K562 (cell line): ENCODE measurements at regions not wholly inside any gene's neighbourhood (a gene's known extent, or its start where the extent isn't known, plus 50 kb on each side); places are given as distances from the start of the nearest gene placed in this dataset.

ENCODE experiments used
- ATAC-seq: fragments of 200-7000 bp; cut with Tn5 transposase; 3 replicates; pipeline ENCODE4 v1.9.1; 2020; ENCODE audit warnings: moderate library complexity
- BruUV-seq: library from RNA; stranded (reverse); fragments of 400-500 nt; replicated peaks from 2 replicates; lab custom pipeline; 2021; lab: Mats Ljungman, UMichigan
- CTCF ChIA-PET: fragments of 300-600 bp; formaldehyde crosslinking; extraction: SDS; loops from one replicate; lab custom pipeline; 2021; ENCODE audit warnings: low intra/inter-chr PET ratio; lab: Yijun Ruan, JAX
- POLR2A ChIA-PET: fragments of 300-600, 350-650 bp; sonication (Branson Sonifier 250); formaldehyde crosslinking; extraction: SDS; loops from one replicate; lab custom pipeline; 2021; ENCODE audit warnings: antibody characterized with exemption, inconsistent platforms; lab: Yijun Ruan, JAX
- DNase-seq, 4 experiments: peaks; one replicate each; pipeline versions ENCODE4 v3.0.0 to v3.0.0-alpha.2; 2011 to 2018; ENCODE audit warnings: low spot score in 3 of 4, mixed read lengths in 3 of 4; ENCODE audit errors: extremely low read depth in 1 of 4
- FAIRE-seq: peaks from 2 replicates; lab custom pipeline; 2011; peaks lifted over from hg19 to GRCh38; lab: Jason Lieb, UNC
- H2AFZ ChIP-seq: 2 replicates; pipeline ENCODE4 v1.6.0; 2011; ENCODE audit warnings: low read depth, low read length, control low read depth, inconsistent platforms
- H3K27ac ChIP-seq: fragments of 200-600 bp; 3 replicates; pipeline ENCODE4 v1.8.0; 2011; ENCODE audit warnings: low read depth, mild to moderate bottlenecking, control low read depth, inconsistent platforms, low read length, moderate library complexity, mixed read lengths; ENCODE audit errors: extremely low read depth
- H3K27me3 ChIP-seq, 2 experiments: fragments of 300-600 bp in 1 of 2; 2 replicates in 1 of 2; 3 replicates in 1 of 2; pipeline versions ENCODE4 v1.6.0 to v1.8.0; 2011; ENCODE audit warnings: inconsistent platforms in 2 of 2, low read length in 2 of 2, mild to moderate bottlenecking in 1 of 2, mixed read lengths in 1 of 2, moderate library complexity in 1 of 2; ENCODE audit not compliant: control insufficient read depth in 2 of 2, insufficient read depth in 2 of 2
- H3K36me3 ChIP-seq: fragments of 300-600 bp; 3 replicates; pipeline ENCODE4 v1.8.0; 2011; ENCODE audit warnings: mild to moderate bottlenecking, low read length, inconsistent platforms; ENCODE audit not compliant: control insufficient read depth, insufficient read depth
- H3K4me1 ChIP-seq, 2 experiments: fragments of 200-600 bp in 1 of 2; replicated peaks in 1 of 2; 2 replicates in 1 of 2; 3 replicates in 1 of 2; pipeline versions ENCODE4 v1.5.1 to v1.8.0; 2011; ENCODE audit warnings: inconsistent platforms in 2 of 2, low read length in 2 of 2, mild to moderate bottlenecking in 1 of 2, mixed read lengths in 1 of 2, moderate library complexity in 1 of 2; ENCODE audit not compliant: control insufficient read depth in 2 of 2, insufficient read depth in 2 of 2
- H3K4me2 ChIP-seq: 2 replicates; pipeline ENCODE4 v1.6.1; 2011; ENCODE audit warnings: low read length, control low read depth, inconsistent platforms, mixed read lengths; ENCODE audit not compliant: insufficient read depth
- H3K4me3 ChIP-seq: fragments of 200-600 bp; sonication (generic), shearing (Covaris generic); 2 replicates; pipeline ENCODE4 v1.5.1; 2016; ENCODE audit warnings: control low read depth, inconsistent platforms
- H3K79me2 ChIP-seq: fragments of 200-600 bp; 3 replicates; pipeline ENCODE4 v1.8.0; 2011; ENCODE audit warnings: low read length, inconsistent platforms; ENCODE audit not compliant: control insufficient read depth, insufficient read depth
- H3K9ac ChIP-seq, 2 experiments: 2 replicates each; pipeline versions ENCODE4 v1.6.0 to v1.6.1; 2011; ENCODE audit warnings: low read depth in 2 of 2, low read length in 2 of 2, control low read depth in 1 of 2, inconsistent platforms in 1 of 2, mild to moderate bottlenecking in 1 of 2, mixed read lengths in 1 of 2; ENCODE audit not compliant: insufficient read depth in 1 of 2
- H3K9me1 ChIP-seq: one replicate; pipeline ENCODE4 v1.6.0; 2011; ENCODE audit warnings: inconsistent platforms, mild to moderate bottlenecking, low read length, moderate library complexity; ENCODE audit not compliant: control insufficient read depth, insufficient read depth
- H3K9me3 ChIP-seq: replicated peaks from 2 replicates; pipeline ENCODE4 v1.5.1; 2011; ENCODE audit warnings: low read depth, low read length, inconsistent platforms; ENCODE audit not compliant: control insufficient read depth, insufficient read depth
- H4K20me1 ChIP-seq: replicated peaks from 2 replicates; pipeline ENCODE4 v1.6.1; 2011; ENCODE audit warnings: low read length, inconsistent platforms, mixed read lengths; ENCODE audit not compliant: control insufficient read depth, insufficient read depth
- CHD4 ChIP-seq: fragments of 200-600 bp; sonication (generic); IDR thresholded peaks from 3 replicates; pipeline ENCODE4 v1.6.1; 2012; ENCODE audit warnings: low read depth, mild to moderate bottlenecking, mixed read lengths, low read length, inconsistent platforms; ENCODE audit not compliant: insufficient read depth, insufficient replicate concordance, poor library complexity, severe bottlenecking
- ELF2 ChIP-seq: fragments of 250-450 bp; sonication (Bioruptor Pico); IDR thresholded peaks from 2 replicates; pipeline ENCODE4 v1.5.0; 2021; ENCODE audit warnings: mild to moderate bottlenecking
- FOXJ3 ChIP-seq: sonication (generic); formaldehyde crosslinking; IDR thresholded peaks from 2 replicates; pipeline ENCODE4 v1.4.0; 2020; ENCODE audit warnings: mild to moderate bottlenecking, missing genetic modification reagents
- HDAC8 ChIP-seq: fragments of 450-650 bp; IDR thresholded peaks from 2 replicates; pipeline ENCODE4 v1.6.1; 2016; ENCODE audit warnings: mild to moderate bottlenecking, missing genetic modification characterization, moderate library complexity, missing compliant biosample characterization
- HEY1 ChIP-seq: fragments of 250-450 bp; sonication (Bioruptor Pico); IDR thresholded peaks from 2 replicates; pipeline ENCODE4 v1.5.0; 2020; ENCODE audit warnings: mild to moderate bottlenecking, moderate library complexity, borderline replicate concordance
- MIER1 ChIP-seq: fragments of 450-650 bp; IDR thresholded peaks from 2 replicates; pipeline ENCODE4 v1.6.1; 2016; ENCODE audit warnings: antibody characterized with exemption, mild to moderate bottlenecking, low read depth
- MTF1 ChIP-seq: fragments of 250-450 bp; sonication (Bioruptor Pico); IDR thresholded peaks from 2 replicates; pipeline ENCODE4 v1.9.0; 2021; ENCODE audit warnings: moderate library complexity, mild to moderate bottlenecking, inconsistent platforms, borderline replicate concordance
- PTBP1 ChIP-seq: fragments of 200-400 bp; formaldehyde crosslinking; IDR thresholded peaks from 2 replicates; pipeline ENCODE4 v1.6.1; 2017; ENCODE audit warnings: low read depth, low read length
- SP1 ChIP-seq: sonication (generic); formaldehyde crosslinking; IDR thresholded peaks from 2 replicates; pipeline ENCODE4 v1.8.1; 2022; ENCODE audit warnings: mild to moderate bottlenecking, missing genetic modification reagents
- SRSF7 ChIP-seq: fragments of 200-400 bp; formaldehyde crosslinking; optimal IDR thresholded peaks from 2 replicates; pipeline ENCODE3; 2017; ENCODE audit warnings: mild to moderate bottlenecking, low read depth, low read length
- TCFL5 ChIP-seq: fragments of 250-450 bp; sonication (Bioruptor Pico); conservative IDR thresholded peaks from 2 replicates; pipeline ENCODE4 v1.6.1; 2021; ENCODE audit warnings: mild to moderate bottlenecking, moderate library complexity, matching md5 sums
- XRCC4 ChIP-seq: IDR thresholded peaks from one replicate; pipeline ENCODE4 v1.6.1; 2011; ENCODE audit not compliant: insufficient read depth, insufficient read length; ENCODE audit errors: extremely low read depth
- ZC3H8 ChIP-seq: fragments of 450-650 bp; IDR thresholded peaks from 2 replicates; pipeline ENCODE4 v1.6.1; 2017
- ZFP1 ChIP-seq: fragments of 450-650 bp; formaldehyde crosslinking; IDR thresholded peaks from 2 replicates; pipeline ENCODE4 v1.4.0; 2020; ENCODE audit warnings: mild to moderate bottlenecking, mixed read lengths
- ZFPM2 ChIP-seq: fragments of 250-450 bp; sonication (Bioruptor Pico); IDR thresholded peaks from 2 replicates; pipeline ENCODE4 v1.5.1; 2022; ENCODE audit warnings: mild to moderate bottlenecking
- ZNF24 ChIP-seq: fragments of 450-650 bp; IDR thresholded peaks from 2 replicates; pipeline ENCODE4 v1.6.1; 2016
- ZNF274 ChIP-seq: IDR thresholded peaks from 2 replicates; pipeline ENCODE4 v1.6.1; 2011; ENCODE audit warnings: low read depth, mild to moderate bottlenecking, low read length, moderate library complexity, borderline replicate concordance
- ZNF717 ChIP-seq: fragments of 250-450 bp; sonication (Bioruptor Pico); IDR thresholded peaks from 2 replicates; pipeline ENCODE4 v1.5.0; 2021
- WGBS: fragments of 100-300 bp; shearing (Covaris generic); methylation state at CpG from one replicate; pipeline ENCODE4 v1.1.6; 2016; ENCODE audit warnings: low coverage, mixed read lengths; ENCODE audit not compliant: insufficient coverage; ENCODE audit errors: missing lambda C conversion rate; 5-methylcytosine and 5-hydroxymethylcytosine counted together
- in situ Hi-C: fragments of 300-500 bp; cut with MboI; formaldehyde crosslinking; loops from 4 replicates; pipeline ENCODE4 v1.15.0; 2018; ENCODE audit warnings: inconsistent platforms, mixed read lengths
- intact Hi-C: fragments of 100-400 bp; cut with micrococcal nuclease; formaldehyde crosslinking; loops from 2 replicates; pipeline ENCODE4 v1.14.2; 2022
- TF ChIP-seq, protein P1 (sequence below): fragments of 450-650 bp; IDR thresholded peaks from 2 replicates; pipeline ENCODE4 v1.6.1; 2016; ENCODE audit warnings: borderline replicate concordance
- TF ChIP-seq, protein P2 (sequence below): fragments of 250-450 bp; sonication (Bioruptor Pico); IDR thresholded peaks from 2 replicates; pipeline ENCODE4 v1.8.0; 2022; ENCODE audit warnings: inconsistent platforms
- TF ChIP-seq, protein P3 (sequence below), 2 experiments: fragments of 450-650 bp; IDR thresholded peaks; 2 replicates each; pipeline ENCODE4 v1.6.1; 2016

DNA sequence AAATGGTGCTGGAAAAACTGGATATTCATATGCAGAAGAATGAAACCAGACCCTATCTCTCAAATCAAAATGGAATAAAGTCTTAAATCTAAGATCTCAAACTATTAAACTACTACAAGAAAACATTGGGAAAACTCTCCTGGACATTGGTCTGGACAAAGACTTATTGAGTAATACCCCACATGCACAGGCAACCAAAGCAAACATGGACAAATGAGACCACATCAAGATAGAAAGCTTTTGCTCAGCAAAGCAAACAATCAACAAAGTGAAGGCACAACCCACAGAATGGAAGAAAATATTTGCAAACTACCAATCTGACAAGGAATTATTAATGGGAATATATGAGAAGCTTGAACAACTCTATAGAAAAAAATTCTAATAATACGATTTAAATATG is 284.4 kb upstream of the FGF16 start (continued):
- TF ChIP-seq, protein P1, sequence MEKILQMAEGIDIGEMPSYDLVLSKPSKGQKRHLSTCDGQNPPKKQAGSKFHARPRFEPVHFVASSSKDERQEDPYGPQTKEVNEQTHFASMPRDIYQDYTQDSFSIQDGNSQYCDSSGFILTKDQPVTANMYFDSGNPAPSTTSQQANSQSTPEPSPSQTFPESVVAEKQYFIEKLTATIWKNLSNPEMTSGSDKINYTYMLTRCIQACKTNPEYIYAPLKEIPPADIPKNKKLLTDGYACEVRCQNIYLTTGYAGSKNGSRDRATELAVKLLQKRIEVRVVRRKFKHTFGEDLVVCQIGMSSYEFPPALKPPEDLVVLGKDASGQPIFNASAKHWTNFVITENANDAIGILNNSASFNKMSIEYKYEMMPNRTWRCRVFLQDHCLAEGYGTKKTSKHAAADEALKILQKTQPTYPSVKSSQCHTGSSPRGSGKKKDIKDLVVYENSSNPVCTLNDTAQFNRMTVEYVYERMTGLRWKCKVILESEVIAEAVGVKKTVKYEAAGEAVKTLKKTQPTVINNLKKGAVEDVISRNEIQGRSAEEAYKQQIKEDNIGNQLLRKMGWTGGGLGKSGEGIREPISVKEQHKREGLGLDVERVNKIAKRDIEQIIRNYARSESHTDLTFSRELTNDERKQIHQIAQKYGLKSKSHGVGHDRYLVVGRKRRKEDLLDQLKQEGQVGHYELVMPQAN: no peak
- TF ChIP-seq TCFL5 (CRISPR knock-in tag): no peak
- no peak for TF ChIP-seq SP1 (CRISPR knock-in tag)
- no peak for TF ChIP-seq ZFP1 (CRISPR knock-in tag)
- TF ChIP-seq HDAC8: no peak
- TF ChIP-seq CHD4: no peak
- TF ChIP-seq HEY1 (CRISPR knock-in tag): no peak
- no peak for TF ChIP-seq SRSF7
- no peak for TF ChIP-seq ZC3H8

DNA sequence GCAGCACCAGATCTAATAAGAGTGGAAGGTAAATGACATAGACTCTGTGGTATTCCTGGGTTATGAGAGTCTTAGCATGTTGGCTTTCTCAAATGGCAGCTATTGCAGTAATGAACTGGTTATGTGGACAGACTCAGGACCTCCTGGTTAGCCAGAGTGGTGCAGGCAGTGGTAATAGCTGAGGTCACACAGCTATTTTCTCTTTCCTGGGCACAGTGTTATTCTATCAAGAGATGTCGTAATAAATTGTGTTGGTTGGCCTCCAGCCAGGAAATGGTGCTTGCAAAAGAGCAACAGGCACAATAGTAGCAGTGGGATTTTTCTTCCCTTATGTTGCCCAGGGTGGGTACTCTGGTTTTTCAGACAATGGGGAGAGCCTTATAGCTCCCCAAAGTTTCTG is 279.2 kb upstream of the FGF16 start:
- 8% methylated on average over 1 of the region's 1 CpG for WGBS
- Histone ChIP-seq H2AFZ (no peak overlapping the region), H3K27ac (no peak overlapping the region), H3K9ac (no peak overlapping the region), H3K9me1 (no peaks in the 10 kb centered on the region), H3K9me3 (no peaks in the 10 kb centered on the region), H3K79me2 (no peaks in the 10 kb centered on the region), H3K4me2 (no peak overlapping the region), H3K4me3 (no peak overlapping the region), H3K4me1 (no peaks in the 10 kb centered on the region), H3K27me3 (no peaks in the 10 kb centered on the region), H4K20me1 (no peaks in the 10 kb centered on the region), H3K36me3 (no peaks in the 10 kb centered on the region)
- FAIRE-seq: no peak
- intact Hi-C loops: no loop called here
- BruUV-seq: no TSS peak
- ATAC-seq: no peak
- in situ Hi-C loops: no loop called here
- ChIA-PET CTCF (no interaction called here), POLR2A (no interaction called here)
- no peak for DNase-seq
- TF ChIP-seq MTF1 (CRISPR knock-in tag) (no peak), ZFPM2 (CRISPR knock-in tag) (no peak), ZNF24 (no peak), MIER1 (no peak), ELF2 (CRISPR knock-in tag) (no peak), PTBP1 (no peak), ZNF717 (CRISPR knock-in tag) (no peak), FOXJ3 (CRISPR knock-in tag) (no peak), XRCC4 (no peak), ZNF274 (no peak)
- TF ChIP-seq, protein P2, sequence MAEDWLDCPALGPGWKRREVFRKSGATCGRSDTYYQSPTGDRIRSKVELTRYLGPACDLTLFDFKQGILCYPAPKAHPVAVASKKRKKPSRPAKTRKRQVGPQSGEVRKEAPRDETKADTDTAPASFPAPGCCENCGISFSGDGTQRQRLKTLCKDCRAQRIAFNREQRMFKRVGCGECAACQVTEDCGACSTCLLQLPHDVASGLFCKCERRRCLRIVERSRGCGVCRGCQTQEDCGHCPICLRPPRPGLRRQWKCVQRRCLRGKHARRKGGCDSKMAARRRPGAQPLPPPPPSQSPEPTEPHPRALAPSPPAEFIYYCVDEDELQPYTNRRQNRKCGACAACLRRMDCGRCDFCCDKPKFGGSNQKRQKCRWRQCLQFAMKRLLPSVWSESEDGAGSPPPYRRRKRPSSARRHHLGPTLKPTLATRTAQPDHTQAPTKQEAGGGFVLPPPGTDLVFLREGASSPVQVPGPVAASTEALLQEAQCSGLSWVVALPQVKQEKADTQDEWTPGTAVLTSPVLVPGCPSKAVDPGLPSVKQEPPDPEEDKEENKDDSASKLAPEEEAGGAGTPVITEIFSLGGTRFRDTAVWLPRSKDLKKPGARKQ: no peak
- TF ChIP-seq, protein P3, sequence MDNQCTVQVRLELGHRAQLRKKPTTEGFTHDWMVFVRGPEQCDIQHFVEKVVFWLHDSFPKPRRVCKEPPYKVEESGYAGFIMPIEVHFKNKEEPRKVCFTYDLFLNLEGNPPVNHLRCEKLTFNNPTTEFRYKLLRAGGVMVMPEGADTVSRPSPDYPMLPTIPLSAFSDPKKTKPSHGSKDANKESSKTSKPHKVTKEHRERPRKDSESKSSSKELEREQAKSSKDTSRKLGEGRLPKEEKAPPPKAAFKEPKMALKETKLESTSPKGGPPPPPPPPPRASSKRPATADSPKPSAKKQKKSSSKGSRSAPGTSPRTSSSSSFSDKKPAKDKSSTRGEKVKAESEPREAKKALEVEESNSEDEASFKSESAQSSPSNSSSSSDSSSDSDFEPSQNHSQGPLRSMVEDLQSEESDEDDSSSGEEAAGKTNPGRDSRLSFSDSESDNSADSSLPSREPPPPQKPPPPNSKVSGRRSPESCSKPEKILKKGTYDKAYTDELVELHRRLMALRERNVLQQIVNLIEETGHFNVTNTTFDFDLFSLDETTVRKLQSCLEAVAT (IDR thresholded peaks at IDR 0.05): no peak
